DND-41 (cell line): ENCODE measurements at regions not wholly inside any gene's neighbourhood (a gene's known extent, or its start where the extent isn't known, plus 50 kb on each side); places are given as distances from the start of the nearest gene placed in this dataset.

Experiments
- ATAC-seq: fragments of 200-7000 bp; cut with Tn5 transposase; 3 replicates; pipeline ENCODE4 v1.9.1; 2021; ENCODE audit warnings: low read depth; ENCODE audit not compliant: insufficient read depth
- DNase-seq: peaks from one replicate; pipeline ENCODE4 v3.0.0-alpha.2; 2020
- H2AFZ ChIP-seq: 2 replicates; pipeline ENCODE4 v1.6.0; 2012; ENCODE audit warnings: low read depth, low read length
- H3K27ac ChIP-seq: 2 replicates; pipeline ENCODE4 v1.5.1; 2012; ENCODE audit warnings: low read length, inconsistent platforms
- H3K27me3 ChIP-seq: fragments of 200-600 bp; sonication (generic); 2 replicates; pipeline ENCODE4 v1.6.0; 2012; ENCODE audit warnings: low read length, mild to moderate bottlenecking, inconsistent platforms; ENCODE audit not compliant: insufficient read depth, poor library complexity
- H3K36me3 ChIP-seq: 2 replicates; pipeline ENCODE4 v1.5.1; 2012; ENCODE audit warnings: low read length, inconsistent platforms; ENCODE audit not compliant: insufficient read depth
- H3K4me1 ChIP-seq: 2 replicates; pipeline ENCODE4 v1.5.1; 2012; ENCODE audit warnings: mild to moderate bottlenecking, low read length; ENCODE audit not compliant: insufficient read depth
- H3K4me2 ChIP-seq: 2 replicates; pipeline ENCODE4 v1.6.0; 2012; ENCODE audit warnings: mild to moderate bottlenecking, moderate library complexity, low read length, inconsistent platforms; ENCODE audit not compliant: insufficient read depth
- H3K4me3 ChIP-seq, 2 experiments: fragments of 200-600 bp in 1 of 2; shearing (Covaris generic) in 1 of 2; 2 replicates each; pipeline ENCODE4 v1.5.1; 2012 to 2016; ENCODE audit warnings: inconsistent platforms in 2 of 2, low read length in 2 of 2, mild to moderate bottlenecking in 2 of 2, low read depth in 1 of 2, moderate library complexity in 1 of 2
- H3K79me2 ChIP-seq: 2 replicates; pipeline ENCODE4 v1.6.0; 2012; ENCODE audit warnings: low read length, inconsistent platforms; ENCODE audit not compliant: insufficient read depth
- H3K9ac ChIP-seq: 2 replicates; pipeline ENCODE4 v1.6.0; 2012; ENCODE audit warnings: low read depth, mild to moderate bottlenecking, inconsistent platforms, low read length, moderate library complexity
- H3K9me3 ChIP-seq: 2 replicates; pipeline ENCODE4 v1.5.1; 2012; ENCODE audit warnings: low read length, moderate library complexity, mild to moderate bottlenecking, inconsistent platforms; ENCODE audit not compliant: insufficient read depth, severe bottlenecking
- H4K20me1 ChIP-seq: 2 replicates; pipeline ENCODE4 v1.6.0; 2012; ENCODE audit warnings: low read length; ENCODE audit not compliant: insufficient read depth
- EZH2 ChIP-seq: IDR thresholded peaks from 3 replicates; pipeline ENCODE4 v1.6.1; 2012; ENCODE audit warnings: borderline replicate concordance, low read depth, mild to moderate bottlenecking, moderate library complexity, low read length, inconsistent platforms; ENCODE audit not compliant: severe bottlenecking
- TF ChIP-seq, protein P1 (sequence below): IDR thresholded peaks from 2 replicates; pipeline ENCODE4 v1.5.1; 2012; ENCODE audit warnings: borderline replicate concordance, low read length, moderate library complexity, mild to moderate bottlenecking; ENCODE audit not compliant: poor library complexity, severe bottlenecking; ENCODE audit errors: extremely low read depth

- DNase-seq (no peak), ATAC-seq (no peak)
- Histone ChIP-seq H3K79me2 (no peaks in the 10 kb centered on the region), H3K9me3 (no peaks in the 10 kb centered on the region), H3K27ac (no peak overlapping the region), H3K4me3 (no peak overlapping the region), H3K27me3 (no peaks in the 10 kb centered on the region), H3K36me3 (no peaks in the 10 kb centered on the region), H2AFZ (no peak overlapping the region), H3K9ac (no peak overlapping the region), H3K4me2 (no peak overlapping the region), H3K4me1 (peaks cover under 1% of the 10 kb centered on the region; the same call in 1 of the 2 replicates), H4K20me1 (no peaks in the 10 kb centered on the region)
- no peak for TF ChIP-seq EZH2
- TF ChIP-seq, protein P1, sequence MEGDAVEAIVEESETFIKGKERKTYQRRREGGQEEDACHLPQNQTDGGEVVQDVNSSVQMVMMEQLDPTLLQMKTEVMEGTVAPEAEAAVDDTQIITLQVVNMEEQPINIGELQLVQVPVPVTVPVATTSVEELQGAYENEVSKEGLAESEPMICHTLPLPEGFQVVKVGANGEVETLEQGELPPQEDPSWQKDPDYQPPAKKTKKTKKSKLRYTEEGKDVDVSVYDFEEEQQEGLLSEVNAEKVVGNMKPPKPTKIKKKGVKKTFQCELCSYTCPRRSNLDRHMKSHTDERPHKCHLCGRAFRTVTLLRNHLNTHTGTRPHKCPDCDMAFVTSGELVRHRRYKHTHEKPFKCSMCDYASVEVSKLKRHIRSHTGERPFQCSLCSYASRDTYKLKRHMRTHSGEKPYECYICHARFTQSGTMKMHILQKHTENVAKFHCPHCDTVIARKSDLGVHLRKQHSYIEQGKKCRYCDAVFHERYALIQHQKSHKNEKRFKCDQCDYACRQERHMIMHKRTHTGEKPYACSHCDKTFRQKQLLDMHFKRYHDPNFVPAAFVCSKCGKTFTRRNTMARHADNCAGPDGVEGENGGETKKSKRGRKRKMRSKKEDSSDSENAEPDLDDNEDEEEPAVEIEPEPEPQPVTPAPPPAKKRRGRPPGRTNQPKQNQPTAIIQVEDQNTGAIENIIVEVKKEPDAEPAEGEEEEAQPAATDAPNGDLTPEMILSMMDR: no peak
These were observed 112.5 kb upstream of the SLC44A3 start for GRCh38 chr1:94707321-94708298.

DNA sequence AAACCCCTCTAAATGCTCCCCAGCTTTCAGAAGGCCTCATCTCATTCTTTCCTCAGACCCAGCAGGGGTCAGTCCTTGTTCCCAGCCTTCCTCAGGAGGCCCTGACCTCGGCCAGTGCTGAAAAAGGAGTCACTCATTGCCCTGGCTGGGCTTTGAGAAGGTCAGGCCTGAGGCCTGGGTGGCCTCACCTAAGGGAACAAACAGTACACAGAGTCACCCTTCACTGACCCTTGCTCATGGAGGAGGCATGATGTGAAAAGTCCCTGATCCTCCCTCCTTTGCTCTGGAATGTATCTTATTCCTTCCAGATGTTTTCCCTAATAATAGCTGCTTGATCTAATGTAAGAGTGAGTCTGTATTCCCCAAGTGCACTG, 117.7 kb upstream of the SLC44A3 start:
- H2AFZ ChIP-seq: no peak overlapping the region

GRCh38 chr1:94701796-94702441, 118.2 kb upstream of the SLC44A3 start:
- TF ChIP-seq, protein P1: no peak
- no peak for TF ChIP-seq EZH2
- peaks cover 11% of the 10 kb centered on the region for H3K4me1 ChIP-seq
- no peak overlapping the region for H3K4me3 ChIP-seq
- H3K4me2 ChIP-seq: no peak overlapping the region
- peak; percentile 40 for DNase-seq
- H3K27ac ChIP-seq: 0 out of 2 replicates have a peak overlapping the region, but pooled peaks have one; percentile 18
- H3K79me2 ChIP-seq: no peaks in the 10 kb centered on the region
- H3K27me3 ChIP-seq: no peaks in the 10 kb centered on the region
- no peak overlapping the region for H3K9ac ChIP-seq
- no peaks in the 10 kb centered on the region for H3K36me3 ChIP-seq
- H2AFZ ChIP-seq: no peak overlapping the region
- H4K20me1 ChIP-seq: no peaks in the 10 kb centered on the region
- peak; percentile 88 for ATAC-seq
- H3K9me3 ChIP-seq: no peaks in the 10 kb centered on the region

More for the DNA sequence above, 117.7 kb upstream of the SLC44A3 start:
- H3K79me2 ChIP-seq: no peaks in the 10 kb centered on the region
- H3K4me3 ChIP-seq: no peak overlapping the region
- H3K36me3 ChIP-seq: no peaks in the 10 kb centered on the region
- H3K27ac ChIP-seq: 0 out of 2 replicates have a peak overlapping the region, but pooled peaks have one; percentile 18
- H3K4me1 ChIP-seq: peaks cover 11% of the 10 kb centered on the region
- no peaks in the 10 kb centered on the region for H3K27me3 ChIP-seq
- no peak overlapping the region for H3K9ac ChIP-seq
- ATAC-seq: 0 out of 3 replicates have a peak, but pooled peaks have one; percentile 23
- H4K20me1 ChIP-seq: no peaks in the 10 kb centered on the region
- H3K4me2 ChIP-seq: no peak overlapping the region
- DNase-seq: no peak
- H3K9me3 ChIP-seq: no peaks in the 10 kb centered on the region
- TF ChIP-seq, protein P1: no peak
- TF ChIP-seq EZH2: no peak
